SK-N-SH treated with all-trans-retinoic acid at 6 μM for 48 hours (cell line): ENCODE measurements at regions not wholly inside any gene's neighbourhood (a gene's known extent, or its start where the extent isn't known, plus 50 kb on each side); places are given as distances from the start of the nearest gene placed in this dataset.

ENCODE experiments used
- ZFP3 ChIP-seq: fragments of 250-450 bp; sonication (Bioruptor Pico); IDR thresholded peaks from 2 replicates; pipeline ENCODE4 v1.5.0; 2020; ENCODE audit warnings: mild to moderate bottlenecking, moderate library complexity
- ZNF8 ChIP-seq: fragments of 450-650 bp; formaldehyde crosslinking; IDR thresholded peaks from 2 replicates; pipeline ENCODE4 v1.5.0; 2020; ENCODE audit warnings: mild to moderate bottlenecking, moderate library complexity

DNA sequence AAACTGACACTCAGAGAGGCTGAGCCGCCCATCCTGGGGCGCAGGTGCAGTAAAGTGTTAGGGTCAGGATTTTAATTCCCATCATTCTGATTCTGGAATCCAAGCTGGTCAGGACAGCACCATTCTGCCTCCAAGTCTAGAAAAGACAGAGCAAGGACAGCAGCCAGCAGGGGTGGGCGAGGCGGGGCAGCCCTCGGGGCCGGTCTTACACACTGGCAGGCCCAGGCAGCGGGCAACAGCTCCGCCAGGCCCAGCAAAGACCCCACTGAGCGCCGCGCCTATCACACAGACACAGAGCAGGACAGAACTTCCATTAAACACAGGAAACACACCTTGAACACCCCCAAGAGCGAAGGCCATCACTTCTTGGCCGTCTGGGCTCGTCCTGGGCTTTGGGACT, 66.5 kb upstream of the RXRA start:
- TF ChIP-seq ZFP3 (CRISPR knock-in tag) (no peak), ZNF8 (CRISPR knock-in tag) (no peak)
